AG10803 (cell line): ENCODE measurements at regions not wholly inside any gene's neighbourhood (a gene's known extent, or its start where the extent isn't known, plus 50 kb on each side); places are given as distances from the start of the nearest gene placed in this dataset.
"Not testable (repeated sequence)": the region's sequence is repeated elsewhere in the genome, so short reads cannot be mapped to it uniquely, and the experiment has no call there.

Experiments
- DNase-seq: peaks from one replicate; pipeline ENCODE4 v3.0.0; 2010; ENCODE audit warnings: low read depth
- H3K4me3 ChIP-seq: 2 replicates; pipeline ENCODE4 v1.5.1; 2011; ENCODE audit warnings: mild to moderate bottlenecking, low read length, control low read depth
- TF ChIP-seq, protein P1 (sequence below): conservative IDR thresholded peaks from 2 replicates; pipeline ENCODE4 v1.5.1; 2011; ENCODE audit warnings: mild to moderate bottlenecking, low read length, control low read depth, inconsistent platforms

DNA sequence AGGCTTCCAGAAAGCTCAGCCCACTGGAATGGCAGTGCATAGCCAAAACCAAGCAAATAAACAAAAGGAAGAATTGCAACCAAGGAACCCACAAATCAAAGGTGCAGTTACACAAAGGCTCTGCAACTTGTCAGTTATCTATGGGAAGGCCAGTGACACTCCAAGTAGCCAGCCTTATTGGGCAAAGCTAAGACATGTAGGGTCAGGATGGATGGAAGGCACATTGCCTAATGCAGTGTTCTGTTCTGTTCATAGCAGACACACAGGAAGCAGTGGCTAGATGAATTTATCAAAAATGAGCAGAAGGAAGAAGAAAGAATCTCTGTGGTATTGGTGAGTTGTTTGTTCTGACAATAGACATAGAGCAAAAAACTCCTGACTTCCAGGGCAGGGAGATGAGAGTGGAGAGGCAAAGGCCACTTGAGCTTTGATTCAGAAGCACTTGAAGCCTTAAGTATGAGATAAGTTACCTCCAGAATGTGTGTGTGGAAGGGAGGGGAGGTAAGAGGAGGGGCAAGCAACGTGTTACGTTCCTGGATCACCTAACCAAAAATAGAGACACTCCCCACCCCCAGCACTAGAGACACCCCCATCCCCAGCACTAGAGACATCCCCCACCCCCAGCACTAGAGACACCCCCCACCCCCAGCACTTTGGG is 57.9 kb upstream of the AKAP12 start:
- TF ChIP-seq, protein P1, sequence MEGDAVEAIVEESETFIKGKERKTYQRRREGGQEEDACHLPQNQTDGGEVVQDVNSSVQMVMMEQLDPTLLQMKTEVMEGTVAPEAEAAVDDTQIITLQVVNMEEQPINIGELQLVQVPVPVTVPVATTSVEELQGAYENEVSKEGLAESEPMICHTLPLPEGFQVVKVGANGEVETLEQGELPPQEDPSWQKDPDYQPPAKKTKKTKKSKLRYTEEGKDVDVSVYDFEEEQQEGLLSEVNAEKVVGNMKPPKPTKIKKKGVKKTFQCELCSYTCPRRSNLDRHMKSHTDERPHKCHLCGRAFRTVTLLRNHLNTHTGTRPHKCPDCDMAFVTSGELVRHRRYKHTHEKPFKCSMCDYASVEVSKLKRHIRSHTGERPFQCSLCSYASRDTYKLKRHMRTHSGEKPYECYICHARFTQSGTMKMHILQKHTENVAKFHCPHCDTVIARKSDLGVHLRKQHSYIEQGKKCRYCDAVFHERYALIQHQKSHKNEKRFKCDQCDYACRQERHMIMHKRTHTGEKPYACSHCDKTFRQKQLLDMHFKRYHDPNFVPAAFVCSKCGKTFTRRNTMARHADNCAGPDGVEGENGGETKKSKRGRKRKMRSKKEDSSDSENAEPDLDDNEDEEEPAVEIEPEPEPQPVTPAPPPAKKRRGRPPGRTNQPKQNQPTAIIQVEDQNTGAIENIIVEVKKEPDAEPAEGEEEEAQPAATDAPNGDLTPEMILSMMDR, result no peak
- no peak overlapping the region for H3K4me3 ChIP-seq
- no peak for DNase-seq

DNA sequence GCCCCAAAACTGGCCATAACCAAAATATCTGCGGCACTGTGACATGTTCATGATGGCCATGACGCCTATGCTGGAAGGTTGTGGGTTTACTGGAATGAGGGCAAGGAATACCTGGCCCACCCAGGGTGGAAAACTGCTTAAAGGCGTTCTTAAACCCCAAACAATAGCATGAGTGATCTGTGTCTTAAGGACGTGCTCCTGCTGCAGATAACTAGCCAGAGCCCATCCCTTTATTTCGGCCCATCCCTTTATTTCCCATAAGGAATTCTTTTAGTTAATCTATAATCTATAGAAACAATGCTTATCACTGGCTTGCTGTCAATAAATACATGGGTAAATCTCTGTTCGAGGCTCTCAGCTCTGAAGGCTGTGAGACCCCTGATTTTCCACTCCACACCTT is 56.8 kb upstream of the AKAP12 start:
- DNase-seq, H3K4me3 ChIP-seq: not testable (repeated sequence)

DNA sequence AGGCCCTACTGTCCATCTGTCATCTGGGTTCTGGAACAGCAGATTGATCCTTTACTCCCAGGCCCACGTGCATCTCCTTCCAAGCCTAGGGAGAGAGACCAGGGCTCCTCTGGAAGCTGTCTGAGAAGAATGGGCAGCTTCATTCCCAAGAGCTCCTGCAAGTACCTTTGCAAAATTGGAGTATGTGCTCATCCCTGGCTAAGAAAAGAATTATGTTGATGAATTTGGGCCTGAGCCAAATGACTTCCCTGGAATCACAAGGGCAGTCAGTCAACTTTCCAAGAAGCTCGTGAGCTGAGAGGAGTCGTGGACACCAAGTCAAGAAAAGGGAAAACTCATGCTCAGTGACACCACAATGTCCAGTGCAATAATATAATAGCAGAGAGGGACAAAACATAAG is 54.6 kb upstream of the AKAP12 start:
- no peak for DNase-seq
- TF ChIP-seq, protein P1, result no peak
- no peak overlapping the region for H3K4me3 ChIP-seq

DNA sequence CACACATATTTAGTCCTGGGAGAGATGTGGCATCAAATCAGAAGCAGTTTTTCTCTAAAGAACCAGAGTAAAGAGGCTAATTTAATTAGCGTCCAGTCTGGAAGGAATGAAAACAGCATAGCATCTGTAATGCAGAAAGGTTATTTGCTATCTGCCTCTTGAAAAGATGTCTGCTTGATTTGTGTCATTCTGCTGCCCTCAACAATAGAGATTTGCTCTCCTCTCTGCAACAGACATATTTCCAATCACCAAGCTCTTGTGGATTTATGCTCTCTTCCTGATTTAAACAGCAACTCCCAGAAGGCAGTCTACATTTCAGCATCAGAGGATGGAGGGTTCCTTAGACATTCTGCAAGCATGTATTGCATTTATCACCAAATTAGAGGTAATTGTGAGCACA is 53.5 kb upstream of the AKAP12 start:
- TF ChIP-seq, protein P1, result no peak
- DNase-seq, result no peak
- no peak overlapping the region for H3K4me3 ChIP-seq

DNA sequence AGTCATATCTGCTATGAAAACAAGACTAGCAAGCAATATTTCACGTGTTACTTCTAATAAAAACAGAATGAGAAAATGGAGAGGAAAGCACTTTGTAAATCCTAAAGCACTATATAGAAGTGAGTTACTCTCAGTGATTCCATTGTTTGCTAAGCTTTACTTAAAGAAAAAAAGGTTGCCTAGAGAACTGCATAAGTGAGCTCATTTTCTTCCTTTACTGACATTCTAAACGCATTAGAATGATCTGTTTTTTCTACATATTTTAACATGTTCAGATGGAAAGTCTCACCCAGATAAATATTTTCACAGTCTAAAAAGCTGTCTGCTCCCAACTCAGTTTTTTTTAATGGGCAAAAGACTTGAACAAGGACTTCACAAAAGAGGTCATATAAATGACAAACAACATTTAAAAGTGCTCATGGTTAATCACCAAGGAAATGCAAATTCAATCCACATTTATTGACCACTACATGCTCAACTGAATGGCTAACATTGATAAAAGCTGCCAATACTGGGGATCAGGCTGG is 52.9 kb upstream of the AKAP12 start:
- TF ChIP-seq, protein P1, result no peak
- no peak for DNase-seq
- H3K4me3 ChIP-seq, result no peak overlapping the region
